Stimulated activated CD8-positive, alpha-beta memory T cell treated with anti-CD3 and anti-CD28 coated beads, Interleukin-12 subunit alpha, Interleukin-12 subunit beta, amount 100 ng/mL, for 24 hours (primary cell): ENCODE measurements at regions not wholly inside any gene's neighbourhood (a gene's known extent, or its start where the extent isn't known, plus 50 kb on each side); places are given as distances from the start of the nearest gene placed in this dataset.

Experiments
- DNase-seq: peaks from one replicate; pipeline ENCODE4 v3.0.0-alpha.2; 2020; ENCODE audit errors: extremely low read depth

- no peak for DNase-seq
Observed at GRCh38 chr4:145427991-145428390, 53.7 kb upstream of the SMAD1 start.

- DNase-seq = no peak
Observed at GRCh38 chr4:145427221-145427620, 54.4 kb upstream of the SMAD1 start.

GRCh38 chr4:145423017-145423708, 58.5 kb upstream of the SMAD1 start:
- DNase-seq = no peak

GRCh38 chr4:145420595-145421214, 60.9 kb upstream of the SMAD1 start:
- no peak for DNase-seq

- DNase-seq = no peak
Observed at GRCh38 chr4:145418739-145419138, 62.9 kb upstream of the SMAD1 start.

GRCh38 chr4:145417348-145418130, 64.1 kb upstream of the SMAD1 start:
- DNase-seq = no peak

- DNase-seq = no peak
Observed at GRCh38 chr4:145414841-145415240, 66.8 kb upstream of the SMAD1 start.

GRCh38 chr4:145414226-145414625, 67.4 kb upstream of the SMAD1 start:
- no peak for DNase-seq

GRCh38 chr4:145406970-145407369, 74.7 kb upstream of the SMAD1 start:
- DNase-seq = no peak

GRCh38 chr4:145404761-145405160, 76.9 kb upstream of the SMAD1 start:
- DNase-seq = no peak

GRCh38 chr4:145396581-145396980, 85.1 kb upstream of the SMAD1 start:
- no peak for DNase-seq

GRCh38 chr4:145390571-145390970, 91.1 kb upstream of the SMAD1 start:
- DNase-seq = no peak

GRCh38 chr4:145389550-145389949, 92.1 kb upstream of the SMAD1 start:
- DNase-seq = no peak

- DNase-seq = no peak
Observed at GRCh38 chr4:145388043-145388442, 93.6 kb upstream of the SMAD1 start.

- no peak for DNase-seq
Observed at GRCh38 chr4:145387079-145387478, 94.6 kb upstream of the SMAD1 start.

GRCh38 chr4:145381163-145381562, 100.5 kb upstream of the SMAD1 start:
- no peak for DNase-seq

- no peak for DNase-seq
Observed at GRCh38 chr4:145380123-145380522, 101.5 kb upstream of the SMAD1 start.

GRCh38 chr4:145375416-145375815, 106.2 kb upstream of the SMAD1 start:
- no peak for DNase-seq

GRCh38 chr4:145352438-145353145, 129.1 kb upstream of the SMAD1 start:
- no peak for DNase-seq

GRCh38 chr4:145351922-145352321, 129.7 kb upstream of the SMAD1 start:
- no peak for DNase-seq

GRCh38 chr4:145351162-145351561, 130.5 kb upstream of the SMAD1 start:
- no peak for DNase-seq

GRCh38 chr4:145348291-145348690, 133.4 kb upstream of the SMAD1 start:
- no peak for DNase-seq
